Trophoblast cell (in vitro differentiated cells and primary cell): ENCODE measurements at regions not wholly inside any gene's neighbourhood (a gene's known extent, or its start where the extent isn't known, plus 50 kb on each side); places are given as distances from the start of the nearest gene placed in this dataset.

Source experiments
- DNase-seq, 2 donors: peaks; one replicate each; pipeline ENCODE4 v3.0.0-alpha.2; 2016
- H2AFZ ChIP-seq: 2 replicates; pipeline ENCODE4 v1.6.1; 2013; ENCODE audit warnings: low read length, moderate library complexity, mild to moderate bottlenecking; ENCODE audit not compliant: insufficient read depth, poor library complexity
- H2AK5ac ChIP-seq: 2 replicates; pipeline ENCODE4 v1.6.1; 2013; ENCODE audit warnings: mild to moderate bottlenecking, low read length
- H2BK120ac ChIP-seq: 2 replicates; pipeline ENCODE4 v1.6.1; 2013; ENCODE audit warnings: low read length, mild to moderate bottlenecking, moderate library complexity; ENCODE audit not compliant: insufficient read depth, poor library complexity
- H2BK12ac ChIP-seq: 2 replicates; pipeline ENCODE4 v1.6.1; 2013; ENCODE audit warnings: mild to moderate bottlenecking, low read length, moderate library complexity
- H2BK5ac ChIP-seq: 2 replicates; pipeline ENCODE4 v1.6.1; 2013; ENCODE audit warnings: low read length, low read depth, moderate library complexity, mild to moderate bottlenecking; ENCODE audit not compliant: poor library complexity
- H3K14ac ChIP-seq: 2 replicates; pipeline ENCODE4 v1.6.1; 2013; ENCODE audit warnings: mild to moderate bottlenecking, low read length
- H3K18ac ChIP-seq: 2 replicates; pipeline ENCODE4 v1.6.1; 2013; ENCODE audit warnings: mild to moderate bottlenecking, low read length
- H3K23ac ChIP-seq: 2 replicates; pipeline ENCODE4 v1.6.1; 2013; ENCODE audit warnings: low read length
- H3K27ac ChIP-seq: 2 replicates; pipeline ENCODE4 v1.5.1; 2013; ENCODE audit warnings: low read depth, mild to moderate bottlenecking, inconsistent platforms, low read length, moderate library complexity
- H3K27me3 ChIP-seq: 2 replicates; pipeline ENCODE4 v1.6.1; 2013; ENCODE audit warnings: inconsistent platforms, mild to moderate bottlenecking, low read length, moderate library complexity; ENCODE audit not compliant: insufficient read depth
- H3K36me3 ChIP-seq, 2 experiments: 1 replicate in 1 of 2; 2 replicates in 1 of 2; pipeline ENCODE4 v1.6.1; 2013; ENCODE audit warnings: low read length in 2 of 2, mild to moderate bottlenecking in 2 of 2, moderate library complexity in 1 of 2; ENCODE audit not compliant: insufficient read depth in 2 of 2, control insufficient read depth in 1 of 2
- H3K4ac ChIP-seq: 2 replicates; pipeline ENCODE4 v1.6.1; 2013; ENCODE audit warnings: low read depth, mild to moderate bottlenecking, low read length, moderate library complexity
- H3K4me1 ChIP-seq, 2 experiments: 1 replicate in 1 of 2; 2 replicates in 1 of 2; pipeline ENCODE4 v1.6.1; 2013; ENCODE audit warnings: low read length in 2 of 2, mild to moderate bottlenecking in 2 of 2, moderate library complexity in 1 of 2; ENCODE audit not compliant: insufficient read depth in 2 of 2, control insufficient read depth in 1 of 2
- H3K4me2 ChIP-seq: 2 replicates; pipeline ENCODE4 v1.6.1; 2013; ENCODE audit warnings: inconsistent platforms, mild to moderate bottlenecking, low read length, moderate library complexity
- H3K4me3 ChIP-seq: 2 replicates; pipeline ENCODE4 v1.5.1; 2013; ENCODE audit warnings: mild to moderate bottlenecking, low read depth, low read length, inconsistent platforms
- H3K79me1 ChIP-seq: one replicate; pipeline ENCODE4 v1.6.1; 2013; ENCODE audit warnings: low read length
- H3K79me2 ChIP-seq: 2 replicates; pipeline ENCODE4 v1.6.1; 2013; ENCODE audit warnings: low read length, mild to moderate bottlenecking; ENCODE audit not compliant: control insufficient read depth, insufficient read depth, poor library complexity
- H3K9ac ChIP-seq: 2 replicates; pipeline ENCODE4 v1.6.1; 2013; ENCODE audit warnings: mild to moderate bottlenecking, low read length
- H3K9me3 ChIP-seq: 2 replicates; pipeline ENCODE4 v1.6.1; 2013; ENCODE audit warnings: low read depth, mild to moderate bottlenecking, control low read depth, inconsistent platforms, low read length; ENCODE audit not compliant: insufficient read depth
- H4K12ac ChIP-seq: 2 replicates; pipeline ENCODE4 v1.6.1; 2013; ENCODE audit warnings: low read depth, mild to moderate bottlenecking, low read length, moderate library complexity
- H4K8ac ChIP-seq: 2 replicates; pipeline ENCODE4 v1.6.1; 2013; ENCODE audit warnings: low read depth, mild to moderate bottlenecking, low read length, moderate library complexity
- H4K91ac ChIP-seq: one replicate; pipeline ENCODE4 v1.6.1; 2013; ENCODE audit warnings: low read depth, mild to moderate bottlenecking, low read length, moderate library complexity
- WGBS: extraction: QIAGEN DNeasy Blood & Tissue Kit; methylation state at CpG from one replicate; pipeline ENCODE4 v1.1.7; 2013; ENCODE audit warnings: missing lambda C conversion rate; ENCODE audit not compliant: insufficient read length, insufficient coverage; ENCODE audit errors: extremely low coverage; 5-methylcytosine and 5-hydroxymethylcytosine counted together

GRCh38 chr16:86802013-86802412 is 223.7 kb downstream of the FOXL1 start:
- Histone ChIP-seq H2BK12ac (no peak overlapping the region), H4K91ac (no peak overlapping the region), H4K12ac (no peak overlapping the region), H3K14ac (no peak overlapping the region), H3K23ac (no peak overlapping the region), H3K9me3 (peaks cover 1% of the 10 kb centered on the region), H3K18ac (no peak overlapping the region), H2AK5ac (no peak overlapping the region), H3K36me3 (no peaks in the 10 kb centered on the region), H2AFZ (no peak overlapping the region), H3K4ac (no peak overlapping the region), H3K4me1 (peaks cover 0 to 5% of the 10 kb centered on the region in 2 experiments), H3K4me2 (no peak overlapping the region), H3K27me3 (peaks cover 2% of the 10 kb centered on the region), H3K79me2 (no peaks in the 10 kb centered on the region), H2BK5ac (no peak overlapping the region), H4K8ac (no peak overlapping the region), H2BK120ac (no peak overlapping the region), H3K79me1 (no peaks in the 10 kb centered on the region), H3K4me3 (no peak overlapping the region), H3K9ac (no peak overlapping the region), H3K27ac (no peak overlapping the region)
- WGBS, result 100% methylated on average over 2 of the region's 2 CpGs
- no peak for DNase-seq

DNA sequence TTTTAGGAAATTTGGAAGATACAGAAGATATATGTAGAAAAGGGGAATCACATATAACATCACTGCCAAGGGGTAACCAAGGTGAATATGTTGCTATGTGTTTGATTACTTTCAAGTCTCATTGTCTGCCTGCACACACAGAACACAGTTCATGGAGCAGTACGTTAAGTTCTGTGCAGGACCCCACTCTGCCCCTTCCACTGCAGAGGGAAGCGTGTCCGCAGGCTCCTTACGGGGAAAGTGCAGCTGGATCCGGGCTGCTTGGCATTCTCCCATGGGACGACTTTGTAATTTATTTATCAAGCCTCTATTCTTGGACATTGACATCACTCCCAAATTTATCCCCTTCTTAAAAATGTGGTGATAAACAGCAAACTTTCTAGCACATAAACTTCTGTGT is 226.8 kb downstream of the FOXL1 start:
- no peak overlapping the region for H4K12ac ChIP-seq
- no peak overlapping the region for H2AK5ac ChIP-seq
- H4K8ac ChIP-seq, result no peak overlapping the region
- no peak overlapping the region for H3K23ac ChIP-seq
- no peak overlapping the region for H3K14ac ChIP-seq
- no peak overlapping the region for H3K18ac ChIP-seq
- no peak overlapping the region for H3K4me3 ChIP-seq
- H2BK12ac ChIP-seq, result no peak overlapping the region
- H4K91ac ChIP-seq, result no peak overlapping the region
- no peak overlapping the region for H3K9ac ChIP-seq
- H3K27me3 ChIP-seq, result peaks cover 2% of the 10 kb centered on the region
- no CpG with 5 or more reads among the region's 6 CpGs for WGBS
- no peaks in the 10 kb centered on the region for H3K79me2 ChIP-seq
- no peak for DNase-seq
- peaks cover 1% of the 10 kb centered on the region for H3K9me3 ChIP-seq
- H2BK5ac ChIP-seq, result no peak overlapping the region
- H3K36me3 ChIP-seq, result no peaks in the 10 kb centered on the region
- H2BK120ac ChIP-seq, result no peak overlapping the region
- no peak overlapping the region for H2AFZ ChIP-seq
- no peaks in the 10 kb centered on the region for H3K79me1 ChIP-seq
- H3K27ac ChIP-seq, result no peak overlapping the region
- no peak overlapping the region for H3K4me2 ChIP-seq
- H3K4ac ChIP-seq, result no peak overlapping the region
- peaks cover 3 to 9% of the 10 kb centered on the region in 2 experiments for H3K4me1 ChIP-seq

DNA sequence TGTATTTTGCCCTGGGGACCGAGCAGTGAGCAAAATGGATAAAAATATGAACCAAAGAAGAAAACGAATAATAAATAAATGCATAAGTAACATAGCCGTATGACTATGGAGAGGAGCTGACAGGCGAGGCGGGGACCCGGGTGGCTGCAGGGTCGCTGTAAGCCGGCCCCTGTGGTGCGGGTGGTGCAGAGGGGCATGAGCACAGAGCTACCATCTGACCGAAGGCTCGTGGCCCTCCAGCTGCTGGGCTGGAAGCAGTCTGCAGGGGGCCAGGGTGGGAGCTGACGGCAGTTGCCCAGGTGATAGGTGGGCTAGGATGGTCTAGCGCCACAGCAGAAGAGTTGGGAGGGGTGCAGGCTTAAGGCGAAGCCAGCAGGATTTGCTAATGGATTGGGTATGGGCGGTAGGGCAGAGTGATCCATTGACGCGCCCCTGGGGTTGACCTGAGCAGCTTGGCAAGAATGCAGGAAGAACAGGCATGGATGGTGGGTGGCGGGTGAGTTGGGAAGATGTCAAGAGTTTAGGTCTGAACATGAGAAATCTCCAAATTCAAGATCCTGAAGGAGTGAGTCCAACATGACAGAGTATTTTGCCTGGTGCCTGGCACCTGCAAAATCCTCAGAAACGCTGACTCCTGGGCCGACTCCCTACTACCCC is 228.0 kb downstream of the FOXL1 start:
- Histone ChIP-seq H3K14ac (no peak overlapping the region), H2BK120ac (no peak overlapping the region), H3K4me2 (peak overlapping the region; percentile 27), H2AFZ (no peak overlapping the region), H2AK5ac (no peak overlapping the region), H3K27ac (no peak overlapping the region), H2BK12ac (no peak overlapping the region), H3K4me1 (peaks cover 3 to 9% of the 10 kb centered on the region in 2 experiments), H3K4ac (no peak overlapping the region), H4K12ac (no peak overlapping the region), H2BK5ac (no peak overlapping the region), H3K36me3 (no peaks in the 10 kb centered on the region), H3K9me3 (peaks cover 1% of the 10 kb centered on the region), H3K18ac (no peak overlapping the region), H4K91ac (no peak overlapping the region), H3K4me3 (no peak overlapping the region), H3K79me1 (no peaks in the 10 kb centered on the region), H4K8ac (no peak overlapping the region), H3K79me2 (no peaks in the 10 kb centered on the region), H3K9ac (no peak overlapping the region), H3K23ac (no peak overlapping the region), H3K27me3 (peaks cover 2% of the 10 kb centered on the region)
- DNase-seq, result no peak
- no CpG with 5 or more reads among the region's 20 CpGs for WGBS

DNA sequence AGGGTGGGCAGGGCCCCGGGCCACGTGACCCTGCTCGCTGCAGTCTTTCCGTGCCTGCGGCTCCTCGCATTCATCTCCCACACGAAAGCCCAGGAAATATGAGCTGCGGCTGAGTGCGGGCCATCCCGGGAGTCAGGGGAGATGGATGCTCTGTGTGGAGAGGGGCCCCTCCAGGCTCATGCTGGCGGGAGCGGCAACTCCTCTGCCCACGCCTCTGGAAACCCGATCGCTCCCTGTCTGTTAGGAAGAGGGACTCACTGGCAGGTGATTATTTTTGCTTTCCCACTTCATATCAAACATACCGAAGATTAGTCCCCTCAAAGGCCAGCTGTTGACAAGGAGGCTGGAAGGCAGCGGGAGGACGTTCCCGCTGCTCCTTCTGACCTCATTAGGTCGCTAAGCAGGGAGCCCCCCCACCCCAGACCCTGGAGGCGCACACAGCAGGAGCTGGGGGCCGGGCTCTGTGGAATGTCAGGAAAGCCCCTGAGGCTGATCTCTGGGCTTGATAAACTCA is 228.5 kb downstream of the FOXL1 start:
- no peak for DNase-seq
- H2BK5ac ChIP-seq, result no peak overlapping the region
- H3K18ac ChIP-seq, result no peak overlapping the region
- H3K36me3 ChIP-seq, result no peaks in the 10 kb centered on the region
- no peak overlapping the region for H4K91ac ChIP-seq
- no peak overlapping the region for H2BK12ac ChIP-seq
- no peaks in the 10 kb centered on the region for H3K79me1 ChIP-seq
- H4K8ac ChIP-seq, result no peak overlapping the region
- peaks cover 1% of the 10 kb centered on the region for H3K9me3 ChIP-seq
- H4K12ac ChIP-seq, result no peak overlapping the region
- no peak overlapping the region for H2AK5ac ChIP-seq
- H3K9ac ChIP-seq, result no peak overlapping the region
- no peak overlapping the region for H3K4ac ChIP-seq
- H3K27ac ChIP-seq, result no peak overlapping the region
- H3K4me1 ChIP-seq, result peaks cover 3 to 9% of the 10 kb centered on the region in 2 experiments
- peak overlapping the region; percentile 27 for H3K4me2 ChIP-seq
- no peaks in the 10 kb centered on the region for H3K79me2 ChIP-seq
- H2AFZ ChIP-seq, result no peak overlapping the region
- H2BK120ac ChIP-seq, result no peak overlapping the region
- no CpG with 5 or more reads among the region's 22 CpGs for WGBS
- H3K23ac ChIP-seq, result no peak overlapping the region
- H3K4me3 ChIP-seq, result no peak overlapping the region
- peaks cover 2% of the 10 kb centered on the region for H3K27me3 ChIP-seq
- H3K14ac ChIP-seq, result no peak overlapping the region
